ENCODE measurements at regions not wholly inside any gene's neighbourhood (a gene's known extent, or its start where the extent isn't known, plus 50 kb on each side); places are given as distances from the start of the nearest gene placed in this dataset.

DNA sequence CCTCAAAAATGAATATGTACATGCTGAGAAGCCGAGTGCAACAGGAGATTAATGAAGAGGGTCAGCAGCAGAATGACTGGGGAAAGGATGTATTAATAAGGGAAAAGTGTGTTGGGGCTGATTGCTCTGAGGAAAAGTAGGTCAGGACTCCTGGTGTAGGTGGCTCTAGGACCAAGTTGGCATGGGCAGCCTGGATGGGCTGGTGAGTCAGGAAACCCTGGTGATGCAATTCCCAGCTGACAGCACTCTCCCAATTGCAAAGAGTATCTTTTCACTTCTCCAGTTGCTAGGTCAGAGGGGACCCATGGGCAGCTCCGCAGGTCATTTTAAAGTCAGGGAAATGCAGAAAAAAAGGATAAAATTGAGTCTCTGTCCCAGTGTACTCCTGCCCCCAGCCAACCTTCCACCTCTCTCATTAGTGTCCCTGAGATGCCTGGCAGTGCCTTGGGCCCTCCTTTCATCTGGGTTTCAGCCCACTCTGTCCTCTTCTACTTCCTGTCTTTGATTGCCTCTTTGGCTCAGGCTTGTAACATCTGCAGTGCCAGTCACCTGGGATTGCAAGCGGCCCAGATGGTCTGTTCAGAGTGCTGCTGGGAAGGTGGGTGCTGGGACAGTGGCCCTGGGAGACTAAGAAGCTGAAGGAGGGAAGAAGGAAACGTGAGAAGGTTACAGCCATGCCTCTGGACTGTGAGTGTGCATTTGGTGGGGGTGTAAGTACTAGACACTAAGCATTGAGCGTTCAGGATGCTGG is 2177.2 kb downstream of the TP53TG3F start:
- TF ChIP-seq, protein P1, sequence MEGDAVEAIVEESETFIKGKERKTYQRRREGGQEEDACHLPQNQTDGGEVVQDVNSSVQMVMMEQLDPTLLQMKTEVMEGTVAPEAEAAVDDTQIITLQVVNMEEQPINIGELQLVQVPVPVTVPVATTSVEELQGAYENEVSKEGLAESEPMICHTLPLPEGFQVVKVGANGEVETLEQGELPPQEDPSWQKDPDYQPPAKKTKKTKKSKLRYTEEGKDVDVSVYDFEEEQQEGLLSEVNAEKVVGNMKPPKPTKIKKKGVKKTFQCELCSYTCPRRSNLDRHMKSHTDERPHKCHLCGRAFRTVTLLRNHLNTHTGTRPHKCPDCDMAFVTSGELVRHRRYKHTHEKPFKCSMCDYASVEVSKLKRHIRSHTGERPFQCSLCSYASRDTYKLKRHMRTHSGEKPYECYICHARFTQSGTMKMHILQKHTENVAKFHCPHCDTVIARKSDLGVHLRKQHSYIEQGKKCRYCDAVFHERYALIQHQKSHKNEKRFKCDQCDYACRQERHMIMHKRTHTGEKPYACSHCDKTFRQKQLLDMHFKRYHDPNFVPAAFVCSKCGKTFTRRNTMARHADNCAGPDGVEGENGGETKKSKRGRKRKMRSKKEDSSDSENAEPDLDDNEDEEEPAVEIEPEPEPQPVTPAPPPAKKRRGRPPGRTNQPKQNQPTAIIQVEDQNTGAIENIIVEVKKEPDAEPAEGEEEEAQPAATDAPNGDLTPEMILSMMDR (optimal IDR thresholded peaks at IDR 0.05 in 1 of 3, IDR thresholded peaks at IDR 0.05 in 1 of 3, conservative IDR thresholded peaks at IDR 0.05 in 1 of 3; ENCODE audit: extremely low read depth in 1 of 3, insufficient read depth in 2 of 3, low read length in 3 of 3), result no peak
- TF ChIP-seq EZH2 (IDR thresholded peaks at IDR 0.05; ENCODE audit: low read length), result no peak

Measured in keratinocyte (primary cell).